Left lung (tissue), 4 donors: ENCODE measurements at regions not wholly inside any gene's neighbourhood (a gene's known extent, or its start where the extent isn't known, plus 50 kb on each side); places are given as distances from the start of the nearest gene placed in this dataset.

Experiments used
- ATAC-seq: fragments of 200-7000 bp; cut with Tn5 transposase; one replicate; pipeline ENCODE4 v1.9.1; 2020; ENCODE audit warnings: moderate library complexity
- DNase-seq, 4 donors: peaks; one replicate each; pipeline ENCODE4 v3.0.0-alpha.2; 2013 to 2020
- H3K27ac ChIP-seq, 2 donors: fragments of 200-600 bp; sonication (generic) in 1 of 2; one replicate each; pipeline versions ENCODE4 v1.5.0 to v1.8.0; 2020 to 2021
- H3K27me3 ChIP-seq, 2 donors: fragments of 200-600 bp; sonication (generic) in 1 of 2; one replicate each; pipeline versions ENCODE4 v1.5.0 to v1.8.0; 2020 to 2021
- H3K36me3 ChIP-seq, 2 donors: fragments of 200-600 bp; sonication (generic) in 1 of 2; one replicate each; pipeline versions ENCODE4 v1.5.0 to v1.8.0; 2020 to 2021
- H3K4me1 ChIP-seq, 2 donors: fragments of 200-600 bp; one replicate each; pipeline ENCODE4 v1.8.0; 2021
- H3K4me3 ChIP-seq, 2 donors: fragments of 200-600 bp; sonication (generic) in 1 of 2; one replicate each; pipeline versions ENCODE4 v1.5.0 to v1.8.0; 2020 to 2021; ENCODE audit warnings: mild to moderate bottlenecking in 1 of 2
- H3K9me3 ChIP-seq, 2 donors: fragments of 200-600 bp; sonication (generic) in 1 of 2; one replicate each; pipeline versions ENCODE4 v1.5.0 to v1.8.0; 2020 to 2021
- intact Hi-C, 2 donors: fragments of 100-400 bp; cut with DNase I; formaldehyde crosslinking; loops; one replicate each; pipeline versions ENCODE4 v1.11.2 to v1.14.2; 2022
- TF ChIP-seq, protein P1 (sequence below), 2 donors: fragments of 200-600 bp; sonication (generic) in 1 of 2; IDR thresholded peaks; one replicate each; pipeline versions ENCODE4 v1.5.0 to v1.8.0; 2021; ENCODE audit warnings: antibody characterized with exemption in 2 of 2
- donor health status: DM: no; HTN: yes; CAD: no.
- donor health status: DM: no; HTN: no; CAD: no.

DNA sequence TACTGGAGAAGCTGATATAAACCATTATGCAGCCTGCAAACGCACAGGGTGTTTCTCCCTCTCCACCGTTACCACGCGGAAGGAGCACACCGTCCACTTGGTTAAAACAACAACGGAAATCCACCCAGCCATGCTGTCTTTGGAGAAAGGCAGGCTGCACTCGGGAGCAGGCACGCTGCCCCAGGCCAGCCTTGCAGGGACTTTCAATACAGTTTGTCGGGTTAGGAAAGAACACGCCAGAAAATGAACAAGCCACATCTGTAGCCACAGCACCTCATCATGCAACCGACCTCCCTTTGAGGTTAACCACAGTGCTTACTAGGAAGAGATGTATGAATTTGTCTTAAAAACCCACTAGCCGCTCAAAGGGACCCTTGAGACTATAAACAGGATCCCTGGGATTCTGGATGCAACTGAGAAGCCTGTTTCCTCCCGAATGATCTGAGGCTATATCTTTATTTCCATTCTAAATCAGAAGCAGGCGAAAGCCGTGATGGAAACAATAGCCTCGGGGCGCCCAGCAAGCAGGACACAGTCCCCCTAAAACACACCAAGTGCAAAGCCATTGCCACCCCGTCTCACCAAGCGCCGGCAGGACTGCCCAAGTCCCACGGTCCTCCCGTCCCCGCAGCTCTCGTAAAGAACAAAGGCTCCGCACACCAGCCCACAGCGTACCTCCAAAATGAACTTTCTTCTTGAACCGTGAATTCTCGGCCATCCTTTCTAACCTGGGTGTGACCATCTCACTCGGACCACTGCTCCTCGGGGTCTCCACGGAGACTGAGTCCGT is 318.9 kb downstream of the CTTN start:
- Histone ChIP-seq H3K27ac (no peak overlapping the region), H3K9me3 (no peaks in the 10 kb centered on the region), H3K36me3 (no peaks in the 10 kb centered on the region), H3K4me3 (no peak overlapping the region), H3K4me1 (no peaks in the 10 kb centered on the region), H3K27me3 (peaks cover 0 to 71% of the 10 kb centered on the region in 2 donors)
- DNase-seq: no peak
- TF ChIP-seq, protein P1, sequence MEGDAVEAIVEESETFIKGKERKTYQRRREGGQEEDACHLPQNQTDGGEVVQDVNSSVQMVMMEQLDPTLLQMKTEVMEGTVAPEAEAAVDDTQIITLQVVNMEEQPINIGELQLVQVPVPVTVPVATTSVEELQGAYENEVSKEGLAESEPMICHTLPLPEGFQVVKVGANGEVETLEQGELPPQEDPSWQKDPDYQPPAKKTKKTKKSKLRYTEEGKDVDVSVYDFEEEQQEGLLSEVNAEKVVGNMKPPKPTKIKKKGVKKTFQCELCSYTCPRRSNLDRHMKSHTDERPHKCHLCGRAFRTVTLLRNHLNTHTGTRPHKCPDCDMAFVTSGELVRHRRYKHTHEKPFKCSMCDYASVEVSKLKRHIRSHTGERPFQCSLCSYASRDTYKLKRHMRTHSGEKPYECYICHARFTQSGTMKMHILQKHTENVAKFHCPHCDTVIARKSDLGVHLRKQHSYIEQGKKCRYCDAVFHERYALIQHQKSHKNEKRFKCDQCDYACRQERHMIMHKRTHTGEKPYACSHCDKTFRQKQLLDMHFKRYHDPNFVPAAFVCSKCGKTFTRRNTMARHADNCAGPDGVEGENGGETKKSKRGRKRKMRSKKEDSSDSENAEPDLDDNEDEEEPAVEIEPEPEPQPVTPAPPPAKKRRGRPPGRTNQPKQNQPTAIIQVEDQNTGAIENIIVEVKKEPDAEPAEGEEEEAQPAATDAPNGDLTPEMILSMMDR (IDR thresholded peaks at IDR 0.05): no peak
- intact Hi-C loops: no loop called here
- ATAC-seq: no peak

DNA sequence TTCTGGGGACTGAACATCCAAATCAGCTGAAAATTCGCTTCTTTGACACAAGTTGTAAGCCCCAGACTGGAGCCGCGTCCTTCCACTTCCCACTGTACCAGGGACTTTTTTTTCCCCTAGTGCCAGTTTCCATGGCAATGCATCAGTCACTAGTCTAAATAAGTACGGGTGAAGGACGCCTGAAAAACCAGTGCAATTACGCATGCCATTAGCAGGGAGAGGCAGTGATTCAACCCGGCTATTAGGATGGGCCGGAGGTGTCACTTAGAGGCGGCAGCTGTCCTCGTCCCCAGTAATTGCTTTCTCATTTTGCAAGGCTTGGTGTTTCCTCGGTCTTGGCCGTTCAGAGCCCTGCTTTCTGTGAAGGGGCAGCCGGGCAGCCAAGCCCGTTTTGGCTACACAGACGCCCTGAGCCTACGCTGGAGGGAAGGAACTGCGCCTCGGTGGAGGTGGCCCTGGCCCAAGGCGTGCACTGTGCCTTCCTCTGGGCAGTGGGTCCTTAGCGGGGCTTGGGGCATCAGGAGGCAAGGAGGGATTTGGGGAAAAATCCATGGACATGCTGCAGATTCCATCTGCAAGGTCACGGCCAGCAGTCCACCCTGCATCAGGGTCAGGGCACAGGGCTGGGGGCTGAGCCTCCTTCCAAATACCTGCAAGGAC is 319.7 kb downstream of the CTTN start:
- ATAC-seq: no peak
- H3K27me3 ChIP-seq: peaks cover 0 to 62% of the 10 kb centered on the region in 2 donors
- intact Hi-C loops: no loop called here

DNA sequence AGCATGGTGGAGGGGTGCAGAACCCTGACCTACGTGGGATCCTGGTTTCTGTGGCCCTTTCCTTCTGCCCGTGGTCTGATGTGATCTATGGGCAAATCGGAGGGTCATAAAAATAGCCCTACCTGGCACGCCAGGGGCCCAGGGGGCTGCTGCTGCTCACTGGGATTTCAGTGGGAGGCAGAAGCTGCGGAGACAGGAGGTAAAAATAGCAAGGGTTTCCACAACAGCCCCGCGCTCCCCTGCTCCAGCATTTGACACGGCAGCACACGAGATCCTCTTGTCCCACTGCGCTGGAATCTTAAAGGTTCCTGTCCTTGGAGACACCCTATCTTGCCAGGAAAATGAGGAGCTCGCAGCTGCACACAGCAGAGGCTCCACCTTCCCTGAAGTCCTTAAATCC is 321.2 kb downstream of the CTTN start:
- TF ChIP-seq, protein P1 (IDR thresholded peaks at IDR 0.05): no peak
- DNase-seq: no peak
- intact Hi-C loops: no loop called here
- Histone ChIP-seq H3K36me3 (no peaks in the 10 kb centered on the region), H3K4me1 (no peaks in the 10 kb centered on the region), H3K4me3 (no peak overlapping the region), H3K27me3 (peaks cover 0 to 49% of the 10 kb centered on the region in 2 donors), H3K27ac (no peak overlapping the region), H3K9me3 (no peaks in the 10 kb centered on the region)
- no peak for ATAC-seq

More for the DNA sequence above, 319.7 kb downstream of the CTTN start:
- H3K4me1 ChIP-seq: no peaks in the 10 kb centered on the region
- H3K36me3 ChIP-seq: no peaks in the 10 kb centered on the region
- TF ChIP-seq, protein P1 (IDR thresholded peaks at IDR 0.05): no peak
- no peak overlapping the region for H3K27ac ChIP-seq
- DNase-seq: peak in 1 of 4 donors; percentile 71
- no peaks in the 10 kb centered on the region for H3K9me3 ChIP-seq
- no peak overlapping the region for H3K4me3 ChIP-seq

GRCh38 chr11:70720281-70720680 is 322.0 kb downstream of the CTTN start:
- no peaks in the 10 kb centered on the region for H3K36me3 ChIP-seq
- intact Hi-C loops: no loop called here
- TF ChIP-seq, protein P1 (IDR thresholded peaks at IDR 0.05): no peak
- H3K27ac ChIP-seq: no peak overlapping the region
- DNase-seq: no peak
- ATAC-seq: no peak
- no peaks in the 10 kb centered on the region for H3K4me1 ChIP-seq
- no peak overlapping the region for H3K4me3 ChIP-seq
- peaks cover 0 to 43% of the 10 kb centered on the region in 2 donors for H3K27me3 ChIP-seq
- no peaks in the 10 kb centered on the region for H3K9me3 ChIP-seq

DNA sequence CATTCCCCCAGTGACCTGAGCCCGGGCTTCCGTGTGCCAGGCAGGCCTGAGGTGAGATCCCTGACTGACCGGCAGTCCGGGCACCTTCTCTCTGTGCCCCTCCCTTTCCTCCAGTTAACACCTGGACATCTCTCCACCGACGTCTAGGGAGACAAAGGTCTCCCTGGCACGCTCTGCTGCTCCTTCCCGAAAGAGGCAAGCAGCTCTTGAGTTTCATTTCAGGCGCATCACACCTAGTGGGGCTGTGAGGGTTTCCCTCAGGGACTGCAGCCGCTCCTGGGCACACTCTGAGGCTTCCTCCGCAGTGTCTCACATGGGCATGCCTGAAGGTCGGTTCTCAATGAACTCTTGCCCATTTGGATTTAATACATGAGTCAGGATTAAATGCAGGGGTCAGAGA is 322.7 kb downstream of the CTTN start:
- no peaks in the 10 kb centered on the region for H3K4me1 ChIP-seq
- TF ChIP-seq, protein P1 (IDR thresholded peaks at IDR 0.05): no peak
- intact Hi-C loops: no loop called here

More for the DNA sequence above, 322.7 kb downstream of the CTTN start:
- Histone ChIP-seq H3K27me3 (peaks cover 0 to 40% of the 10 kb centered on the region in 2 donors), H3K9me3 (no peaks in the 10 kb centered on the region), H3K36me3 (no peaks in the 10 kb centered on the region), H3K27ac (no peak overlapping the region), H3K4me3 (no peak overlapping the region)
- DNase-seq: no peak
- no peak for ATAC-seq
